ENCODE measurements at regions not wholly inside any gene's neighbourhood (a gene's known extent, or its start where the extent isn't known, plus 50 kb on each side); places are given as distances from the start of the nearest gene placed in this dataset.

DNA sequence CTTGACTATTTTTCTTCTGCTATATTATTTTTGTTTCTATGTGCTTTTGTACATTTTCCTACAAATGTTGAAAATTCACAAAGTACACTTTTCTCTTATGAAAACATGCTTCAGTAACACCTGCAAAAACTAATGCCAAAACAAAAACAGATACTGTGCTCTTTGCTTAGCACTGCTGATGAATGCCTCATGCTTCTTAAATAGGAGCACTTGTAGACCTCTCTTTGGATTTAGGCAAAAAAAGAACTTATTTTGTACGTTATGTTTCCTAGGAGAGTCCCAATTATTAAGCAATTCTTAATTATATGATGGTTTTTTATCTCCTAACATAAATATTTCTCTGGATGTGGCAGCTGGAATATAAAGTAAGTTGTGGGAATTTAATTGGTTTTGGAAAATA lies 285.0 kb upstream of the ARSJ start:
- no peak overlapping the region for H3K27ac Mint-ChIP-seq
- no peaks in the 10 kb centered on the region for H3K36me3 Mint-ChIP-seq
- H3K4me3 Mint-ChIP-seq, result no peak overlapping the region
- DNase-seq, result no peak
- no peaks in the 10 kb centered on the region for H3K27me3 Mint-ChIP-seq
- CTCF ChIA-PET, result no interaction called here
- H3K4me1 Mint-ChIP-seq, result no peaks in the 10 kb centered on the region
- H3K9me3 Mint-ChIP-seq, result no peaks in the 10 kb centered on the region

DNA sequence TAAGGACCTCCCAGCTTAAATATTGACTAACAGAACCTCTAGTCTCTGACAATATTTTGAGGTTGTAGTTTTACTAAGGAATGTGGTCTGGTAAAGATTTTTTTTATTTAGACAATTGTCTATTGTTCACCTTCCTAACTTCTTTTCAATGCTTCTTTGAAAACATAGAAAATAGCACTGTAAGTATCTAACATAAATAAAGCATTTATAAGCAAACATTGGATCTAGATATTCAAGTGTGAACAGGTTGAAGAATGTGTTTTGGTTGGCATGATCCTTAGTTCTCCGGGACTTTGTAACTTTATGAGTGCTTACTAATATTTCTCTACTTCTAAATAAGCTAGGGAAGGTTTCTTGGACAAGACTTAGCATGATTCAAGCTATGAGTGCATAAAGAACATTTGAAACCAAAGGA lies 285.4 kb upstream of the ARSJ start:
- DNase-seq, result no peak
- Mint-ChIP-seq H3K36me3 (no peaks in the 10 kb centered on the region), H3K4me3 (no peak overlapping the region), H3K9me3 (no peaks in the 10 kb centered on the region), H3K27ac (no peak overlapping the region), H3K27me3 (no peaks in the 10 kb centered on the region), H3K4me1 (no peaks in the 10 kb centered on the region)
- CTCF ChIA-PET, result no interaction called here

DNA sequence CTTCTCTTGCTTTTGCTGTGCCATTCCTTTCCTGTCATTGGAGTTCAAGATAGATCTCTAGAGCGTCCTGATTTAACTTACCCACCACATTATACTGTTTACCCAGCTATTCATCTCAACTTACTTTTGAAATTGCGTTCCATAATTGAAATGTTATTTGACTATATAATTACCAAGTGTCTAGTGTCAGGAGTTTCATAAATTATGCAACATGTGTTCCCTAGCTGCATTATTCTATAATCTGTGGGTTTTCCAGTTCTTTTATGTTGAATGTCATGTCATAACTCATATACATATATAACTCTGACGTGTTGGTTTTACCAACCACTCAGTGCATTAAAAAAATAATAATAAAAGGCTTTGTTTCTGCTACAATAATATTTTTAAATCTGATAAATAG lies 285.9 kb upstream of the ARSJ start:
- H3K27ac Mint-ChIP-seq, result no peak overlapping the region
- H3K9me3 Mint-ChIP-seq, result no peaks in the 10 kb centered on the region
- CTCF ChIA-PET, result no interaction called here
- no peak overlapping the region for H3K4me3 Mint-ChIP-seq
- DNase-seq, result no peak
- H3K27me3 Mint-ChIP-seq, result no peaks in the 10 kb centered on the region
- H3K36me3 Mint-ChIP-seq, result no peaks in the 10 kb centered on the region
- no peaks in the 10 kb centered on the region for H3K4me1 Mint-ChIP-seq

DNA sequence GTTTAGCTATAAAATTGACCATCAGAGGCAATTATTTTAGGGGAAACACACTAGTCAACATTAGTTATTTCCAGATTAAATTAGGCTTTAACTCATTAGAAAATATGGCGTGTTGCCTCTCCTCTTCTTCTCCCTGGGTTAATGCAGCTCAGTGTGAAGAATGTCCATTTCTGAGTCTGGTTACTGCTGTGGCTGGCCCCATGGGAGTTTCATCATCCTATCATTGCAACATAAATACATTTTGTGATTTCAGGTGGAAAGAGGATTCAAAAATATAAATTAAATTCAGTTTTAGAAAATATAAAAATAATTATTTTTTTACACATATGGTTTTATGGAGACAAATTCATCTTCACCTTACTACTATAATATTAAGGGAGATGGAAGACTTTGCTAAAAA lies 288.5 kb upstream of the ARSJ start:
- H3K4me3 Mint-ChIP-seq, result no peak overlapping the region
- no peak overlapping the region for H3K27ac Mint-ChIP-seq
- H3K4me1 Mint-ChIP-seq, result no peaks in the 10 kb centered on the region
- DNase-seq, result no peak
- H3K9me3 Mint-ChIP-seq, result no peaks in the 10 kb centered on the region
- CTCF ChIA-PET, result no interaction called here
- H3K27me3 Mint-ChIP-seq, result no peaks in the 10 kb centered on the region
- H3K36me3 Mint-ChIP-seq, result no peaks in the 10 kb centered on the region

DNA sequence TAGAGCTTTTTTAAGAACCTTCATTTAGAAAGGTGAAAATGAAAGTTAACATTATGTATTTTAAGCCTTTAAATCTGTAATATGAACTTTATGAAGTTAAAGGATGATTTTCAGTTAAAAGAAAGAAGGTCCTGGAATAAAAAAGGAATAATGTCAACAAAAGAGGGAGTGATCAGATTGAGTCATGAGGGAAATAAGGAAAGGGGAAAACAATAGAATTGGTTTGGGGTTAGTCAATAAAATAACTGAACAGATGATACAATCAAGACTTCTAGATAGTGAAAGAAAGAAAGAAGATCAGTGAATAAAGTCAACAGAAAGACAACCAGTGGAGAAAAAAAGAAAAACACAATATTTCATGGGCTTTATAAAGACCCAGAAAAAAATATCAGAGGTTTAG lies 291.6 kb upstream of the ARSJ start:
- Mint-ChIP-seq H3K27me3 (no peaks in the 10 kb centered on the region), H3K4me1 (no peaks in the 10 kb centered on the region)

DNA sequence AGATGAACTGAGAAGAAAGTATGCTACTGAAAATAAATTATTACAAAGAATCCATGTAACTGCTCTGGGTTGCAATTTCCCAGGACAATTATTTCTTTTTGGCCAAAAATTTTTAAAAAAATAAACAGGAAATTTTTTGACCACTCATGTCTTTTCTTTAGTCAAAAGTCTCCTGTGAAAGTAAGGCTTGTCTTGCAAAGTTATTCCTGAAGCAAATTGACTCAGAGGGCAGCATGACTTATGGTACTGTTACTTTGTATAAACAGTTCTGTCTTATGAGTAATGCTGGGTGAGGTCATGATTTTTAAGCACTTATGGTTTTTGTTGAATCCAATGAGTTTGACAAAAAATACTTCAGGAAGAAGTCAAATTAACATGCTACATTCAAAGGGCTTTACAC lies 292.8 kb upstream of the ARSJ start:
- Mint-ChIP-seq H3K9me3 (no peaks in the 10 kb centered on the region), H3K36me3 (no peaks in the 10 kb centered on the region), H3K4me1 (no peaks in the 10 kb centered on the region), H3K4me3 (no peak overlapping the region), H3K27me3 (no peaks in the 10 kb centered on the region), H3K27ac (no peak overlapping the region)
- DNase-seq, result no peak
- CTCF ChIA-PET, result no interaction called here

More for the DNA sequence above, 291.6 kb upstream of the ARSJ start:
- no peaks in the 10 kb centered on the region for H3K36me3 Mint-ChIP-seq
- H3K27ac Mint-ChIP-seq, result no peak overlapping the region
- CTCF ChIA-PET, result no interaction called here
- no peaks in the 10 kb centered on the region for H3K9me3 Mint-ChIP-seq
- no peak overlapping the region for H3K4me3 Mint-ChIP-seq
- no peak for DNase-seq

DNA sequence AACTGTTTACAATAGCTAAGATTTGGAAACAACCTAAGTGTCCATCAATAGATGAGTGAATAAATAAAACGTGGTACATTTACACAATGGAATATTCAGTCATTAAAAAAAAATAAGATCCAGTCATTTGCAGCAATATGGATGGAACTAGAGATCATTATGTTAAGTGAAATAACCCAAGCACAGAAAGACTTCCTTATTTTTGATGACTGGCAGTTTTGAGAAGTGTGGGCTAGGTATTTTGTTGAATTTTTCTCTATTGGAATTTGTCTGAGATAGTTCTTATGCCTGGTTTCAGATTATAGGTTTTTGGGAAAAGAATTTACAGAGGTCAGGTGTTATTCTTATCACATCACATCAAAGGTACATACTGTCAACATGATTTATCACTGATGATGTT lies 293.8 kb upstream of the ARSJ start:
- no peaks in the 10 kb centered on the region for H3K36me3 Mint-ChIP-seq
- no peaks in the 10 kb centered on the region for H3K27me3 Mint-ChIP-seq
- DNase-seq, result no peak
- H3K4me1 Mint-ChIP-seq, result no peaks in the 10 kb centered on the region
- H3K4me3 Mint-ChIP-seq, result no peak overlapping the region
- H3K27ac Mint-ChIP-seq, result no peak overlapping the region
- H3K9me3 Mint-ChIP-seq, result no peaks in the 10 kb centered on the region
- CTCF ChIA-PET, result no interaction called here

DNA sequence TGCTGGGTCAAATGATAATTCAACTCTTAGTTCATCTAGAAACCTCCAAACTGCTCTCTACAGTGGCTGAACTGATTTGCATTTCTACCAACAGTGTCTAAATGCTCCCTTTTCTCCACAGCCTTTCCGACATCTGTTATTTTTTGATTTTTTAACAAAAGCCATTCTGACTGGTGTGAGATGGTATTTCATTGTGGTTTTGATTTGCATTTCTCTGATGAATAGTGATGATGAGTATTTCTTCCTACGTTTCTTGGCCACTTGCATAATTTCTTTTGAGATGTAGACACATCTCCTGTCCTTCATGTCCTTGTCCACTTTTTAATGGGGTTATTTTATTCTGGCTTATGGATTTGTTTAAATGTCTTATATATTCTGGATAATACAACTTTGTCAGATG lies 298.2 kb upstream of the ARSJ start:
- Mint-ChIP-seq H3K4me1 (no peaks in the 10 kb centered on the region), H3K36me3 (no peaks in the 10 kb centered on the region), H3K9me3 (no peaks in the 10 kb centered on the region), H3K4me3 (no peak overlapping the region), H3K27ac (no peak overlapping the region), H3K27me3 (no peaks in the 10 kb centered on the region)
- CTCF ChIA-PET, result no interaction called here
- no peak for DNase-seq

DNA sequence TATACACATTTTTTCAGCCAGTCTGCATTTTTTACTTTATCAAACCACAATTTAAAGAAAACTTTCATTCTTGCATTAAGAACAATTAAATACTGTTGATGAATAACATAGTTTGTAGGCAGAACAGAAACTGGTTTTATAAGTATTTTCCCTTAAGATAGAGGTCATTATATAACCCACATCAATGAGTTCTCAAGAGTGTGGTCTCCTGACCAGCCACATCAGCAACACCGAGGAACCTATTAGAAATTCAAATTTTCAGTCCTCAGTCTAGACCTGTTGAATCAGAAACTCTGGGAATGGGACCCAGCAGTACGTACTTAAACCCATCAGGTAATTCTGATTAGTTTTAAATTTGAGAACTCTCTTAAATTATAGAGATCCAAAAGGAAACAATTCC lies 299.6 kb upstream of the ARSJ start:
- DNase-seq, result no peak
- H3K4me1 Mint-ChIP-seq, result no peaks in the 10 kb centered on the region
- no peak overlapping the region for H3K4me3 Mint-ChIP-seq
- no peak overlapping the region for H3K27ac Mint-ChIP-seq
- H3K36me3 Mint-ChIP-seq, result no peaks in the 10 kb centered on the region
- CTCF ChIA-PET, result no interaction called here
- no peaks in the 10 kb centered on the region for H3K9me3 Mint-ChIP-seq
- H3K27me3 Mint-ChIP-seq, result peaks cover 3% of the 10 kb centered on the region

DNA sequence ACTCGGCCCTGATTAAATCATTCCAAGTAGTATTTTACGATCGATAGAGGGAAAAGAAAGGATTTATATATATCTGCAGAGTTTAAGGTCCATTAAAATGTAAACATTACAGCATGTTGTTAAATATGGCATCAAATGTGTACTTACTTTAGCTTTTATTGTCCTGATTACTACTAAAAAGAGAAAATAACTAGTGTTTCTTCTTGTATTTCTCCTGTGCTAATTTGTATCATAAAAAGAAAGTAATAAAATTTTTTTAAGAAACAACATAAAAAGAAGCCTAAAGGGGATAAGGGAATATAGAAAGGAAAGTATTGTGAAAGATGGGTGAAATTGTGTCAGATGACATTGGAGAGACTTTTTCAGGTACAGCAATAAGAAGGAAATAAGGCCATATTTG lies 300.3 kb upstream of the ARSJ start:
- Mint-ChIP-seq H3K4me3 (no peak overlapping the region), H3K27ac (no peak overlapping the region), H3K4me1 (no peaks in the 10 kb centered on the region), H3K9me3 (no peaks in the 10 kb centered on the region), H3K36me3 (no peaks in the 10 kb centered on the region), H3K27me3 (peaks cover 3% of the 10 kb centered on the region)
- CTCF ChIA-PET, result no interaction called here
- DNase-seq, result no peak

DNA sequence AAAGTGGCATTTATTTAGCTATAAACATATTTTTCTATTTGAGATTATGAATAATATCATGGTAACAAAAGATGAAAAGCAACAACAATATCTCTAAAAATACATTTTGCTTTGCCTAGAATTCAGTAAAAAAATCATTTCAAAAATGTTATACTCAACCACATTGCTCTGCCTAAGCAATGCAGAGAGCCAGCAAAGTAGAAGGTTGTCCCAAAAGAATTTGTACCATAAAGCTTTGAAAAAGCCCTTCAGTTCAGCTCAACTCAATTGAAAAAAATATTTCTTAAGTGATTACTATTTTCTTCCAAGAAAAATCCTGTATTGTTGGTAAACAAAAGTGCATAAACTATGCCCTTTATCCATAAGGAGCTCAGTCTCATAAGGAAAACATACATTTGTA lies 301.2 kb upstream of the ARSJ start:
- Mint-ChIP-seq H3K27ac (no peak overlapping the region), H3K4me1 (no peaks in the 10 kb centered on the region), H3K4me3 (no peak overlapping the region), H3K36me3 (no peaks in the 10 kb centered on the region), H3K27me3 (peaks cover 3% of the 10 kb centered on the region), H3K9me3 (no peaks in the 10 kb centered on the region)
- no peak for DNase-seq
- CTCF ChIA-PET, result no interaction called here

DNA sequence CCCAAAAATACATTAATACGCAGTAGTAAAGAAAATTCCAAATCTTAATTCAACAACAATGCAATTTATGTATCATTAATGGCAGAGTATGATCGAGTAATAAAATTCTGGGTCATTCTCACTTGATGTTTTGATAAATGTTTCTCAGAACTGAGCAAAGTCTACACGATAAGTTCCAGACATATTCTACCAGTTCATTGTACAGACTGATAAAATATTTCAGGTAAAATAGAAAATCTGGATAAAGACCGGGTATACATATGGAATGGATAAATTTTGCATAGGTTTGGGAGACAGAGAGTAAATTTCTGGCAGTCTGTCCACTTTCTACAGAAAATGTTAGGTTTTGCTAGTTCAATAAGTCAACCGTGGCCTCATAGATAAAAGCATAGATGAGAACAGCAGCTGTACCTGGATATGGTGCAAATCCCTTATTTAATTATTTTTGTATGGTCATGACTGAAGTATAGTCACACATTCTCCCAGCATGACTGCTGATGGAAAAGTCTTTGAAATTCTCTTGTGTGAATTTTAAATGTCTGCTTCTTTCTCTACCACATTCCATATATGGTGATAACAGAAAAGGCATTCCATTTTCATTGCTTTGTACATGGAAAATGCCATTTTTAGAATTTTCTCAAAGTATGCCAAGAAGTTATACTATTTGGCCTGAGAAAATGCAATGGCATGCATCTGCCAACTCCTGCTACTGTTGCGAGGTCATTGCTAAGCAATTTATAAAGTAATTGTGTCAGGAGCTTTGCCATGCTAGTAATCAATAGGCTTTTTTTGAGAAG lies 301.9 kb upstream of the ARSJ start:
- no peak overlapping the region for H3K27ac Mint-ChIP-seq
- H3K36me3 Mint-ChIP-seq, result no peaks in the 10 kb centered on the region
- no peak overlapping the region for H3K4me3 Mint-ChIP-seq
- peaks cover 3% of the 10 kb centered on the region for H3K27me3 Mint-ChIP-seq
- CTCF ChIA-PET, result no interaction called here
- H3K9me3 Mint-ChIP-seq, result no peaks in the 10 kb centered on the region
- no peaks in the 10 kb centered on the region for H3K4me1 Mint-ChIP-seq
- no peak for DNase-seq

DNA sequence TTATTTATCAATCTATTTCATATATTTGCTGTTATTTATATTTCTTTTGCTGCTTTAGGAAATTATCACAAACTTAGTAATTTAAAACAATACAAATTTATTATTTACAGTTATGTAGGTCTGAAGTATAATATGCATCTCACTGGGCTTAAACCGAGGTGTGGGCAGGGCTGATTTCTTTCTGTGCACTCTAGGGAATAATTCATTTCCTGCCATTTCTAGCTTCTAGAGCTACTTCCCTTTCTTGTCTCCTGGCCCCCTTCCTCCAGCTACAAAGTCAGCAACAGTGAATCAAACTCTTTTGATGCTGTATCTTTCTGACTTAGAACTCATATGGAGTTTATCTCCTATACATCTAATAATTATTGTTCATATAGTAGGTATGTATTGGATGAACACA lies 303.5 kb upstream of the ARSJ start:
- peaks cover 3% of the 10 kb centered on the region for H3K27me3 Mint-ChIP-seq
- no peaks in the 10 kb centered on the region for H3K36me3 Mint-ChIP-seq
- H3K4me3 Mint-ChIP-seq, result no peak overlapping the region
- CTCF ChIA-PET, result no interaction called here
- H3K9me3 Mint-ChIP-seq, result no peaks in the 10 kb centered on the region
- DNase-seq, result no peak
- H3K4me1 Mint-ChIP-seq, result no peaks in the 10 kb centered on the region
- H3K27ac Mint-ChIP-seq, result no peak overlapping the region

DNA sequence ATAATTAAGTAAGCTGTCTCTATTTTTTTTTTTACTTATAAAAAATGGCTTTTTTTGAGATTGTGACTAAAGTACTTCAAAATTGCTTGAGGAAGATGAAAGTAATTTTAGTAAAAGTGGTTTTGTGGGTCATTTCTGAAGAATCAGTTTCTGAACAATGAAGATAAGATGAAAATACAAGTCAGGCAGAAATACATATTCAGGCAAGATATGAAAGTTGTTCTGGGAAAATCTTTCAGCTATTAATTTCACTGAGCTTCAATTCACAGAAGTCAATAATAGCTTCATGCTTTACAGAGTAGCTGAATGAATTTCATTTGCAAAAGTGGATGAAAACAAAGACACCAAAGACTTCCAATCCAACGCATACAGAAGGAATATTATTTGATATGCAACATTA lies 305.2 kb upstream of the ARSJ start:
- Mint-ChIP-seq H3K4me1 (no peaks in the 10 kb centered on the region), H3K9me3 (no peaks in the 10 kb centered on the region), H3K36me3 (no peaks in the 10 kb centered on the region), H3K27me3 (peaks cover 3% of the 10 kb centered on the region), H3K4me3 (no peak overlapping the region), H3K27ac (no peak overlapping the region)
- DNase-seq, result no peak
- CTCF ChIA-PET, result no interaction called here

DNA sequence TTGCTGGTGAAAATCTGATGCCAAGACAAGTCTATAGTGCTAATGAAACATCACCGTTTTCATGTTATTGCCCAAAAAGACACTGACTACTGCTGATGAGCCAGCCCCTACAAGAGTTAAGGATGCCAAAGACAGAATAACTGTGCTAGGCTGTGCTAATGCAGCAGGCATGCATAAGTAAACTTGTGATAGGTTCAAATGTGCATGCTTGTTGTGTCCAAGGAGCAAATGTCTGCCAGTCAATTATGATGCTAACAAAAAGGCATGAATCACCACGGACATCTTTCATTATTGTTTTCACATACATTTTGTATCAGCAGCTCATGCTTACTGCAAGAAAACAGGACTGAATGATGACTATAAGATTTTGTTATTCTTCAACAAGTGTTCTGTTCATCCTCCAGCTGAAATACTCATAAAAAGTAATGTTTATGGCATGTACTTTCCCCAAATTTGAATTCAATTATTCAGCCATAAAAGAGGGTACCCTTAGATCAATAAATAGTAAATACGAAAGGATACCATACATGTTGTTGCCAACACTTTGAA lies 306.9 kb upstream of the ARSJ start:
- no peak overlapping the region for H3K27ac Mint-ChIP-seq
- no peaks in the 10 kb centered on the region for H3K9me3 Mint-ChIP-seq
- DNase-seq, result no peak
- no peaks in the 10 kb centered on the region for H3K36me3 Mint-ChIP-seq
- no peaks in the 10 kb centered on the region for H3K4me1 Mint-ChIP-seq
- CTCF ChIA-PET, result no interaction called here
- H3K27me3 Mint-ChIP-seq, result peaks cover 3% of the 10 kb centered on the region
- H3K4me3 Mint-ChIP-seq, result no peak overlapping the region
